H9 (cell line): ENCODE measurements at regions not wholly inside any gene's neighbourhood (a gene's known extent, or its start where the extent isn't known, plus 50 kb on each side); places are given as distances from the start of the nearest gene placed in this dataset.

ENCODE experiments used
- DNase-seq: peaks from one replicate; pipeline ENCODE4 v3.0.0-alpha.2; 2017
- H2AFZ ChIP-seq: one replicate; pipeline ENCODE4 v1.6.1; 2013; ENCODE audit warnings: mild to moderate bottlenecking, low read length, control low read depth, moderate library complexity
- H2AK5ac ChIP-seq: 2 replicates; pipeline ENCODE4 v1.6.1; 2013; ENCODE audit warnings: low read length, control low read depth, mixed read lengths; ENCODE audit not compliant: insufficient read length
- H2BK120ac ChIP-seq: one replicate; pipeline ENCODE4 v1.6.1; 2013; ENCODE audit warnings: low read depth, mild to moderate bottlenecking, low read length, control low read depth, inconsistent platforms; ENCODE audit not compliant: poor library complexity, severe bottlenecking
- H2BK12ac ChIP-seq: 2 replicates; pipeline ENCODE4 v1.6.1; 2013; ENCODE audit warnings: low read length, control low read depth, mixed read lengths, low read depth; ENCODE audit not compliant: insufficient read length
- H2BK15ac ChIP-seq: 2 replicates; pipeline ENCODE4 v1.6.1; 2013; ENCODE audit warnings: low read depth, low read length, control low read depth
- H2BK20ac ChIP-seq: one replicate; pipeline ENCODE4 v1.6.1; 2013; ENCODE audit warnings: low read depth, mild to moderate bottlenecking, low read length, control low read depth, inconsistent platforms; ENCODE audit not compliant: poor library complexity, severe bottlenecking
- H2BK5ac ChIP-seq: 2 replicates; pipeline ENCODE4 v1.6.1; 2013; ENCODE audit warnings: low read length, control low read depth, mixed read lengths; ENCODE audit not compliant: insufficient read length
- H3K14ac ChIP-seq: 2 replicates; pipeline ENCODE4 v1.6.1; 2013; ENCODE audit warnings: low read length, control low read depth; ENCODE audit not compliant: insufficient read depth
- H3K18ac ChIP-seq: 2 replicates; pipeline ENCODE4 v1.6.1; 2013; ENCODE audit warnings: low read depth, mild to moderate bottlenecking, mixed read lengths, low read length, control low read depth; ENCODE audit not compliant: insufficient read length
- H3K23ac ChIP-seq: 2 replicates; pipeline ENCODE4 v1.6.1; 2013; ENCODE audit warnings: low read length, control low read depth, mixed read lengths, low read depth; ENCODE audit not compliant: insufficient read length
- H3K23me2 ChIP-seq: 2 replicates; pipeline ENCODE4 v1.6.1; 2013; ENCODE audit warnings: low read depth, mild to moderate bottlenecking, mixed read lengths, low read length, control low read depth; ENCODE audit not compliant: insufficient read length, poor library complexity, severe bottlenecking
- H3K27ac ChIP-seq: 2 replicates; pipeline ENCODE4 v1.5.1; 2013; ENCODE audit warnings: low read length, control low read depth, mixed read lengths, low read depth; ENCODE audit not compliant: insufficient read length
- H3K27me3 ChIP-seq: 2 replicates; pipeline ENCODE4 v1.6.1; 2013; ENCODE audit warnings: low read length, control low read depth, inconsistent platforms; ENCODE audit not compliant: insufficient read depth
- H3K4ac ChIP-seq: 2 replicates; pipeline ENCODE4 v1.6.1; 2013; ENCODE audit warnings: low read depth, mild to moderate bottlenecking, control low read depth, inconsistent platforms, low read length, moderate library complexity
- H3K4me1 ChIP-seq: 2 replicates; pipeline ENCODE4 v1.6.1; 2013; ENCODE audit warnings: low read length, control low read depth, inconsistent platforms; ENCODE audit not compliant: insufficient read depth
- H3K4me2 ChIP-seq: 2 replicates; pipeline ENCODE4 v1.6.1; 2013; ENCODE audit warnings: low read length, control low read depth, mixed read lengths; ENCODE audit not compliant: insufficient read length, insufficient read depth
- H3K56ac ChIP-seq: 2 replicates; pipeline ENCODE4 v1.6.1; 2013; ENCODE audit warnings: low read depth, mild to moderate bottlenecking, mixed read lengths, low read length, control low read depth; ENCODE audit not compliant: insufficient read length
- H3K79me1 ChIP-seq: 2 replicates; pipeline ENCODE4 v1.6.1; 2013; ENCODE audit warnings: low read depth, mild to moderate bottlenecking, moderate library complexity, low read length, control low read depth, inconsistent platforms; ENCODE audit not compliant: insufficient read depth, poor library complexity, severe bottlenecking
- H3K79me2 ChIP-seq: 2 replicates; pipeline ENCODE4 v1.6.1; 2013; ENCODE audit warnings: low read length, control low read depth, inconsistent platforms; ENCODE audit not compliant: insufficient read depth
- H3K9ac ChIP-seq: 2 replicates; pipeline ENCODE4 v1.6.1; 2013; ENCODE audit warnings: low read length, control low read depth, mixed read lengths; ENCODE audit not compliant: insufficient read length; ENCODE audit errors: extremely low read depth
- H3K9me3 ChIP-seq: one replicate; pipeline ENCODE4 v1.6.1; 2013; ENCODE audit warnings: low read depth, low read length, inconsistent platforms; ENCODE audit not compliant: control insufficient read depth
- H3T11ph ChIP-seq: one replicate; pipeline ENCODE4 v1.6.1; 2013; ENCODE audit warnings: mild to moderate bottlenecking, low read length, control low read depth, inconsistent platforms
- H4K20me1 ChIP-seq: one replicate; pipeline ENCODE4 v1.6.1; 2013; ENCODE audit not compliant: control insufficient read depth, insufficient read length, insufficient read depth
- H4K5ac ChIP-seq: 2 replicates; pipeline ENCODE4 v1.6.1; 2013; ENCODE audit warnings: low read depth, mild to moderate bottlenecking, mixed read lengths, low read length, control low read depth; ENCODE audit not compliant: insufficient read length
- H4K8ac ChIP-seq: replicated peaks from 2 replicates; pipeline ENCODE4 v1.6.1; 2013; ENCODE audit warnings: low read length, control low read depth, mixed read lengths, low read depth; ENCODE audit not compliant: insufficient read length
- H4K91ac ChIP-seq: 2 replicates; pipeline ENCODE4 v1.6.1; 2013; ENCODE audit warnings: low read depth, mild to moderate bottlenecking, moderate library complexity, mixed read lengths, low read length, control low read depth; ENCODE audit not compliant: insufficient read length
- H3K27ac Mint-ChIP-seq, 3 experiments: 2 replicates in 2 of 3; 3 replicates in 1 of 3; pipeline ENCODE4 v1.8.0; 2020 to 2021; ENCODE audit warnings: mixed read lengths in 3 of 3, mild to moderate bottlenecking in 1 of 3, moderate library complexity in 1 of 3
- H3K27me3 Mint-ChIP-seq: 2 replicates; pipeline ENCODE4 v1.8.0; 2021; ENCODE audit warnings: low read depth, mild to moderate bottlenecking, moderate library complexity, mixed read lengths
- H3K36me3 Mint-ChIP-seq, 3 experiments: 2 replicates in 2 of 3; 3 replicates in 1 of 3; pipeline ENCODE4 v1.8.0; 2020 to 2021; ENCODE audit warnings: low read depth in 3 of 3, mixed read lengths in 3 of 3; ENCODE audit not compliant: insufficient read depth in 1 of 3
- H3K4me1 Mint-ChIP-seq, 2 experiments: 2 replicates each; pipeline ENCODE4 v1.8.0; 2020; ENCODE audit warnings: mixed read lengths in 2 of 2
- H3K4me3 Mint-ChIP-seq, 2 experiments: 2 replicates in 1 of 2; 3 replicates in 1 of 2; pipeline ENCODE4 v1.8.0; 2020 to 2021; ENCODE audit warnings: mild to moderate bottlenecking in 2 of 2, mixed read lengths in 2 of 2, moderate library complexity in 1 of 2
- H3K9me3 Mint-ChIP-seq, 2 experiments: 2 replicates in 1 of 2; 3 replicates in 1 of 2; pipeline ENCODE4 v1.8.0; 2020; ENCODE audit warnings: mild to moderate bottlenecking in 2 of 2, mixed read lengths in 2 of 2, moderate library complexity in 1 of 2
- CTCF ChIP-seq: fragments of 200-600 bp; sonication (generic); conservative IDR thresholded peaks from 3 replicates; pipeline ENCODE4 v1.8.0; 2021; ENCODE audit warnings: antibody characterized with exemption, mild to moderate bottlenecking
- WGBS: extraction: QIAGEN DNeasy Blood & Tissue Kit; methylation state at CpG from one replicate; pipeline ENCODE4 v1.1.7; 2013; ENCODE audit warnings: missing lambda C conversion rate, low lambda C conversion rate, mixed read lengths; ENCODE audit not compliant: insufficient read length; ENCODE audit errors: extremely low coverage; 5-methylcytosine and 5-hydroxymethylcytosine counted together

GRCh38 chrX:113058634-113059033 is 218.0 kb upstream of the AMOT start:
- Histone ChIP-seq H3K9ac (no peak overlapping the region), H2BK5ac (no peak overlapping the region), H2BK12ac (no peak overlapping the region), H4K20me1 (no peaks in the 10 kb centered on the region), H3K9me3 (no peaks in the 10 kb centered on the region), H4K8ac (no peak overlapping the region), H4K5ac (no peak overlapping the region), H2BK20ac (no peak overlapping the region), H3K23ac (no peak overlapping the region), H3K23me2 (no peaks in the 10 kb centered on the region), H3K4ac (no peak overlapping the region), H3K27me3 (no peaks in the 10 kb centered on the region), H3T11ph (no peak overlapping the region), H3K4me1 (no peaks in the 10 kb centered on the region), H3K18ac (no peak overlapping the region), H3K14ac (no peak overlapping the region), H2BK15ac (no peak overlapping the region), H3K4me2 (no peak overlapping the region), H2AFZ (no peak overlapping the region), H3K27ac (no peak overlapping the region), H4K91ac (no peak overlapping the region), H2AK5ac (no peak overlapping the region), H2BK120ac (no peak overlapping the region), H3K79me1 (no peaks in the 10 kb centered on the region), H3K79me2 (no peaks in the 10 kb centered on the region), H3K56ac (no peak overlapping the region)
- Mint-ChIP-seq H3K36me3 (peaks cover 3 to 15% (median 3%) of the 10 kb centered on the region in 3 experiments; a peak in 6 of 7 replicates), H3K27me3 (no peaks in the 10 kb centered on the region; the same call in 1 of the 2 replicates), H3K4me1 (no peaks in the 10 kb centered on the region), H3K27ac (no peak overlapping the region; a peak in 1 of 7 replicates), H3K4me3 (no peak overlapping the region), H3K9me3 (peaks cover 18% of the 10 kb centered on the region in 2 experiments)
- DNase-seq, result no peak
- TF ChIP-seq CTCF, result no peak
- no CpG with 5 or more reads among the region's 6 CpGs for WGBS
